ENCODE measurements at regions not wholly inside any gene's neighbourhood (a gene's known extent, or its start where the extent isn't known, plus 50 kb on each side); places are given as distances from the start of the nearest gene placed in this dataset.
A peak's percentile ranks its signal among the peaks of the same experiment; 100 is the strongest.
"Not testable (repeated sequence)": the region's sequence is repeated elsewhere in the genome, so short reads cannot be mapped to it uniquely, and the experiment has no call there.

DNA sequence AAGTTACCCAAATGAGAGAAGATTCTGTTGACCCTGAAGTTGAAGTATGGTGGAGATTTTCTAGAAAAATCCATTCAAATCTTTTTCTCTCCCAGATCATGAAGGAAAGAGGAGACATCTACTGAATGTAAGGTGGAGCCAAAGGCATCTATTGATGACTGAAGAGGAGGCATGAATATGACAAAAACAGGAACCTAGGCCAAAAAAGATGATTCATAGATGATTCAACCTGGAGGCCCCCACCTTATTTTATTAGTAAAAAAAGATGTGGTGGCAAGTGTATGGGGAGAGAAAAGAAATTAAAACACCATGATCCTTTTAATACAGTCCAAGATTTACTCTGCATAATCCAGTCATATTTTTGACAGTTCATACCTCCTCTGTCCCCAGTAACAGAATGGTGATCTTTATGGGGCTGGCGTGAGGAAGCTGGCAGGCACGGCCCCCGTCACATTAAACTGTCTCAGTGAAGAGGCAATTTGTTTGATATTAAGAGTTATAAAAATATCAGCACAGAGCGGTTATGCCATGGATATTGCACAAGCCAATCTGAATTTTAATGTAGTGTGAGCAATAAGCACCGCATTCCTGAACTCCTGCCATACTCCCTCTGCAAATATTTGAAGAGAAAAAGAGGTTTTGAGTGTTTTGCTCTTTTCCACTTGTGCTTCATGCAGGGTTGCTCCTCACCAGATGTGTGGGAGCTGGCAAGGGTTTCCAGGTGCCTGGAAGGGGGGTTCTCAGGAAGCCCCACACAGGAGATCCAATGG is 94.4 kb downstream of the TRIM43 start:
- DNase-seq, result peak; percentile 54

DNA sequence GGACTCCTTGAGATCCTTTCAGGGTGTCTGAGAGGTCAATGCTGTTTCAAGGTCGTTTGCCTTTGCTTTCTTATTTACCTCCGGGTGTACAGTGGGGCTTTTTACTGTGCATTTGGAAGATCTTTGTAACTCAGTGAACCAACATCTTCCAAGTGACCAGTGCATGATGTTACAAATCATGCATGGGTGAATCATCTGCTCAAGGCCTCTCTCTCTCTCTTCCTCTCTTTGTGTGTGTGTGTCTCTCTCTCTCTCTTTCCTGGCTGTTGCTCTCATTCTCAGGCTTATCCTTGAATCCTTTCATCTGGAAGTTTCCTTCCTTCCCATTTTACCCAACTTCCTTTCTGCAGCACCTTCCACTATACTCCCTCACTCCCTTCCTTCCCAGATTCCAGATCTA is 96.1 kb downstream of the TRIM43 start:
- DNase-seq, result not testable (repeated sequence)

DNA sequence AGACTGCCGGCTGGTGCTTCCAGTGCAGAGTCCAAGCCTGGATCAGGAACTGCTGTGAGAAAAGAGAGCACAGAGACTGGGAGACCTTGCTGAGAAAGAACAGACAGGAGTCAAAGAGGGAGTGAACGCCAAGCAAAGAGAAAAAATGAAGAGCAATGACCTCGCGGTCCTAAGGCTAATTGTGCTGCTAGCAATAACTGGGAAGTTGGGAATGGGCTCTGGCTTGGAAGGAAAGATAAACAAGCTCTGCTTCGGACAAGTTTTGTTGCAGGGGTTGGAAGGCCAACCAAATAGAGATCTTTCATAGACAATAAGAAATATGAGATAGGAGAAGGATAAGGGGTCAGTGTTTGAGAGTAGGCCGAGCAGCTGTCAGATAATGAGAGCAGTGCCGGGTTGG is 99.4 kb downstream of the TRIM43 start:
- DNase-seq, result not testable (repeated sequence)

- not testable (repeated sequence) for DNase-seq
Measured at GRCh38 chr2:95693071-95693846, 101.5 kb downstream of the TRIM43 start.

- no peak for DNase-seq
Measured at GRCh38 chr2:95695613-95696012, 103.8 kb downstream of the TRIM43 start.

GRCh38 chr2:95698146-95698545 is 106.3 kb downstream of the TRIM43 start:
- DNase-seq, result no peak

DNA sequence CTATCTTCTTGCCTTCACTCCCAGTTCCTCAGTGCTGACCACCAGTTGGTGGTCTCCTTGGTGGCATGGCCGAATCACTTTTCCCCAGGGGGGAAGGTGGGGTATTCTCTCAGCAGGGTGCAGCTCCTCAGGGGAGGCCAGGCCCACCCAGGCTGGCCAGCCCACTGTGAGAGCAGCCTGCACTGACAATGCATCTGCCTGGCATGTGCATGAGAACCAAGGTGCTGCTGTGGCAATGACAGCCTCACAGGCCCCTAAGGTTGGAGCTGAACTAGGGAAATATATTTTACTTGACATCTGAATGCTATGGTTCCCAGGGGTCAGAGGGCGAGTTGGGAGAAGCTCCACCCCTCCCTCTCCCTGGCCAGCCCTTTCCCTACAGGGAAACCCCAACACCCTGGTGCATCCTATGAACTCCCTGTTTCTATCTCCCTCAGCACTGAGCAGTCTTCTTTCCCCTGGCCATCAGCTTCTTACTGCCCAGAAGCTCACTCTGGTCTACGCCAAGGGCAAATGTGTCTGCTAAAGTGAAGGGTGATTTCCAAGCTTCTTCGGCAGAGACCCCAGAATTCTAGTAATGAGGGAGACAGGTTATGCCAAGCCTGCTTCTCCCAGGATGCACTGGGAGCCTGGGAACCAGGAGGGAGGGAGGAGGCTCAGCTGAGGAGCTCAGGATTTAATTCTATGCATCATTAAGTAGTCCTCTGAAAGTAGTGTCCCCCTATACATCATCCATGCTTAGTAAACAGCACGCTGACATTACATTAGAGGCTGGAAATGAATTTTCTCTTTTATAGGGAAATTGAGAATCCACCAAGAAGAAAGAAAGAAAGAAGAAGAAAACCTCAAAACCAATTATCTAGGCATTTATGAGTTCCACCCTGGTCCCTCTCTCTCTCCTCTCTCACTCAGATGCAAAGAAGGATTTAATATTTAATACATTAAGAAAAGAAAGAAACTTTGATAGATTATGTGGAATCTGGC is 107.7 kb downstream of the TRIM43 start:
- DNase-seq, result not testable (repeated sequence)

DNA sequence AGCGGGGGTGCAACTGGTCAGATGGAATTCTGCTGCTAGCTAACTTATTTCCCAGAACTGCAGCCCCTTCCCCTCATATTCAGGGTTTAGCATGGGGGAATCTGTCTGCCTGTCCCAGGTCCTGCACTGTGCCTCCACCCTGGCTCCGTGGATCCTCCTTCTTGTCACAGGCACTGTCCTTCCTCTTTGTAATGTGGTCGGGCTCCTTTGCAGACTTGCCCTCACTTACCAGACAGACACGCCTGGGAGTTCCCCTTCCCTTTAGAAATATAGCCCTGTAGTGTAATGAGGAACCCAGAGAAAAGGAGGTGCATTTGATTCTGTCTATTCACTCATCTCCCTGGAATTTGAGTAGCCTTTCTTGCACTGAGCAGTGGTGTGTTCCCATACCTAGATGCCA is 108.7 kb downstream of the TRIM43 start:
- no peak for DNase-seq

GRCh38 chr2:95702471-95702870 is 110.7 kb downstream of the TRIM43 start:
- no peak for DNase-seq

DNA sequence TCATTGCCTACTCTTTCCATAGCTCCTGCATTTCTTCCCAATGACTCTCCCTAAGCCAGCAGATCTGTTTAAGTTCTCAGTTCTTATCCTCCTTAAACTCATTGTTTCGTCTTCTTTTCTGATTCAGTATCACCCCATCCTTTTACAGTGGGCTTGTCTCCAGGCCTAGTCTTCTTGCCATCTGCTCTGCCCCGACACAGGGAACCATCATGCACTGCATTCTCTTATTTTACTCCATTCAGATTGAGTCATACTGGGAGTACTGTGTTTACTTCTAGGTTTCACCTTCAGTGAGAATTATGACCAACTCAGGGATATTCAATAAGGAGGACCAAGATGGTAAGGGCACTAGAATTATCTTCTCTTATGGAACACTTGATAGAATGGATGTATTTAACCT is 115.4 kb downstream of the TRIM43 start:
- not testable (repeated sequence) for DNase-seq

GRCh38 chr2:95707837-95708236 is 116.0 kb downstream of the TRIM43 start:
- no peak for DNase-seq

DNA sequence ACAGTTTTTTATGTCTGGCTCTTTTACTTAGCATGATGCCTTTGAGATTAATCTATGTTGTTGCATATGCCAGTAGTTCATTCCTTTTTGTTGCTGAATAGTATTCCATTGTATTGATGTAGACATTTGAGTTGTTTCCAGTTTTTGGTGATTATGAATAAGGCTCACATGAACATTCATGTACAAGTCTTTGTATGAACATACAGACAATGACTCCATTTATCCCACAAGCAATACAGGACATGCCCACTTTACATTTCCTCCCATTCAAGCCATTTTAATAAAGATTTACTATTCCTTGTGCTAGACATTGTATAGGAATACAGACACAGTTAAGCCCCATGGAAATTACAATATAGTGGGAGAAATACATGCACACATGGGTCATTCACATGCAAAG is 118.0 kb downstream of the TRIM43 start:
- no peak for DNase-seq

GRCh38 chr2:95713470-95714177 is 121.8 kb downstream of the TRIM43 start:
- not testable (repeated sequence) for DNase-seq

DNA sequence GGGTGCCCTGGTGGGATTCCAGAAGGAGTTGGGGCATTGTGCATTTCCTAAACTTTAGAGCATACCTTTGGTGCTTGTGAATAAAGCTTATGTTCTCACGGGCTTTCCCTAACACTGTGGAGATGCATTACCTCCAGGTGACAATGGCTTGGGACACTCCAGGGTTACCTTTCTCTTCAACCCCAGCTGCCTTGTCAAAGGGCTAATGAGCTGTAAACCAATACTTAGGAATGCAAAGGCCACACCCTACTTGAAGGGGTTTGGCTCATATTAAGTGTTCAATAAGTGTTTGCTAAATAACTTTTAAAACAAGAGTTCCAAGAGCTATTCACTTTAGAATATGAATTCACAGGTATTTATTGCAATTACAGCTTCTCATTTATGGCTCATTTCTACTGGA is 122.6 kb downstream of the TRIM43 start:
- DNase-seq, result not testable (repeated sequence)

GRCh38 chr2:95719473-95720060 is 127.8 kb downstream of the TRIM43 start:
- DNase-seq, result no peak

- no peak for DNase-seq
Measured at GRCh38 chr2:95721726-95722125, 129.9 kb downstream of the TRIM43 start.

GRCh38 chr2:95722131-95722697 is 130.4 kb downstream of the TRIM43 start:
- DNase-seq, result no peak

DNA sequence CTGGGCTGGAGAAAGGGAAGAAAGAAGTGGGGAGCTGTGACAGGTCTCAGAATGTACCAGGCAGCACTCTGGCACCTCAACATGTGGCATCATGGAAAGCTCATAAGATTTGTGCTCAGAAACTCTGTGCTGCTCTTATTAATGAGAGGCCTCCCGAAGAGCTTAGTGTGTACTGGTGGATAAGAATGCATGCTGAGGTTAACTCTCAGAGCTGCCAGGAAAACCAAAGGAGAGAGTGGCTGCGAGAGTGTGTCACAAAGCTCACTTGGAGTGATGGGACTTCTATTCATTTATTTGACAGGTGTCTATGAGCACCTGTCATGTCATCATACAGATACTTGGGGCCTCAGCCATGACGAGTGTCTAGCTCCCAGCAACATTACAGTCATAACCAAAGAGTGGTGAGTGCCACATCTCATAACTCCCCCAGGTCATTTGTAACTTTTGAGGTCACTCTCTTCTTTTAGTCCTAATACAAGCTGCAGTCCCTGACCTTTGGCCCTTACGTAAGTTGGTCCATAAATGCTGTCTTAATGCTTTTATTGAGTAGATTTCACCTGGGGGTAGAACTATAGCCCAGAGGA is 131.9 kb downstream of the TRIM43 start:
- DNase-seq, result not testable (repeated sequence)

DNA sequence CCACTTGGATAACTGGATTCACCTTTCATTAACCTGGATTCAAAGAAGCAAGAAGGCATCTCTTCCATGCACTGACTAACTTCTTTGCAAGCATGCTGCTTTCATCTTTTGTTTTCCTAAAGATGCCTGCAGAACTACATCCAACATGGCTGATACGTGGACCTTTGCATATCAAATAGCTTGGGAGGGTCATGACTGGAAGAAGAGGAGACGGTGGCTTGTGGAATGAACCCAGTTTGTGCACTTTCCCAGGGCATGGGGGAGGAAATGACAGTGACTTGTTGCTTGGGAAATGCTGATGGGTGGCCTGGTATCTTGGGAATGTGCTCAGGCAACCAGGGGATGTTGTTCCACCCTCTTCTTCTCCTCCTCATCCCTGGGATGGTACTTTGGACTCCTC is 133.4 kb downstream of the TRIM43 start:
- DNase-seq, result not testable (repeated sequence)

DNA sequence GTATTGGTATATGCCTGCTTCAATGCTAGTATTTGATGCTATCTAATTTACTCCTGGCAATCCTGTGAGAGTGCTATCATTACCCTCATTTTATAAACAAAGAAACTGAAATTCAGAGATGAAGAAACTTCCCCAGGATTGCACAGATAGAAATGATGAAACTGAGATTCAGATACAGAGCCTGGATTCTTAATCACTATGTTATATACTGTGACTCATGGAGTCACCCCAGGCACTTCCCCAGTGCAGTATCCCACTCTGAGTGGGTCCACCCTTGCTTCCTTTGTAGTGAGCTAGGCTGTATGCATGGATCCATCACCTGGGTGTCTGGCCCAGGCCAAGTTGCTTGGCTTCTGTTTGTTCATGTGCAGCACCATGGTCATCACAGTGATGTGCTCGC is 133.9 kb downstream of the TRIM43 start:
- not testable (repeated sequence) for DNase-seq

DNA sequence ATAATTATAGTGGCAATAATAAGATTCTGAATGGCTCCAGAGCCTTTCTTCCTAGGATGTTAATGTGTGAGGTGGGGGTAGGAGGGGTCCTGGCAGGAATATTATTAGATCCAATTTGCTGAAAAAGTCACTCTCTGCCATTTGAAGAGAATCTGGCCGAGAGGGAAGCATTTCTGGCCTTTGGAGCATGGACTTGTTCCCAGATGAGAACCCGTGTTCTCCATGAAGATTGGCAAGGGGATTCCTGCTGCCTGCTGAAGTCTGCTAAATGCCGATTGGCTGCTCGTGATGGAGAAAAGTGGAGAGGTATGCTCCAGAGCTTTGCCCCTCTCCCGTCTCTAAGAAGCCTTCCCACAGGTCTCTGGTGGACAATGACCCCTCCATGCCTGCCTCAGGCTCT is 135.6 kb downstream of the TRIM43 start:
- not testable (repeated sequence) for DNase-seq

Measured in right forelimb (tissue), 1 donor.